Endothelial cell of umbilical vein (primary cell): ENCODE measurements at regions not wholly inside any gene's neighbourhood (a gene's known extent, or its start where the extent isn't known, plus 50 kb on each side); places are given as distances from the start of the nearest gene placed in this dataset.

ENCODE experiments used
- CTCF ChIP-seq, 2 donors: IDR thresholded peaks; 1 replicate in 1 of 2; 2 replicates in 1 of 2; pipeline ENCODE4 v1.5.1; 2011; ENCODE audit warnings: low read length in 2 of 2, mild to moderate bottlenecking in 2 of 2, moderate library complexity in 2 of 2, control low read depth in 1 of 2, inconsistent platforms in 1 of 2, low read depth in 1 of 2; ENCODE audit not compliant: insufficient read depth in 1 of 2; ENCODE audit errors: extremely low read depth in 1 of 2
- EZH2 ChIP-seq: IDR thresholded peaks from 2 replicates; pipeline ENCODE4 v1.6.1; 2012; ENCODE audit warnings: borderline replicate concordance, low read depth, mild to moderate bottlenecking, moderate library complexity, low read length, inconsistent platforms; ENCODE audit not compliant: severe bottlenecking
- POLR2A ChIP-seq: IDR thresholded peaks from 2 replicates; pipeline ENCODE4 v1.6.1; 2012; ENCODE audit warnings: low read depth, mild to moderate bottlenecking, control low read depth, low read length
- POLR2AphosphoS5 ChIP-seq: IDR thresholded peaks from 2 replicates; pipeline ENCODE4 v1.6.1; 2012; ENCODE audit warnings: low read depth, mild to moderate bottlenecking, control low read depth, low read length, moderate library complexity; ENCODE audit not compliant: insufficient read depth

- TF ChIP-seq CTCF (IDR thresholded peaks at IDR 0.05; ENCODE audit: extremely low read depth in 1 of 2, insufficient read depth in 1 of 2, low read depth in 1 of 2, low read length in 2 of 2) (no peak), POLR2A (no peak), EZH2 (no peak), POLR2AphosphoS5 (no peak)
These were observed 121.9 kb downstream of the DLEU7 start for GRCh38 chr13:50721672-50721992.
